A549 (cell line): ENCODE measurements at regions not wholly inside any gene's neighbourhood (a gene's known extent, or its start where the extent isn't known, plus 50 kb on each side); places are given as distances from the start of the nearest gene placed in this dataset.

Source experiments
- ATAC-seq, 2 experiments: fragments of 200-7000 bp in 1 of 2; fragments of >200 bp in 1 of 2; cut with Nextera tagmentation in 1 of 2; cut with Tn5 transposase in 1 of 2; 3 replicates each; pipeline versions ENCODE4 v1.8.0 to v1.9.1; 2018 to 2020; ENCODE audit warnings: mild to moderate bottlenecking in 1 of 2, moderate library complexity in 1 of 2
- CTCF ChIA-PET: fragments of 300-600 bp; sonication (Branson Sonifier 250); formaldehyde crosslinking; extraction: SDS; loops from one replicate; lab custom pipeline; 2021; ENCODE audit warnings: antibody characterized with exemption, inconsistent platforms; lab: Yijun Ruan, JAX
- POLR2A ChIA-PET: fragments of 350-600 bp; formaldehyde crosslinking; extraction: SDS; loops from one replicate; lab custom pipeline; 2021; ENCODE audit warnings: antibody characterized with exemption, inconsistent platforms; lab: Yijun Ruan, JAX
- DNase-seq, 2 experiments: peaks; one replicate each; pipeline versions ENCODE4 v3.0.0 to v3.0.0-alpha.2; 2011 to 2016; ENCODE audit warnings: low read depth in 1 of 2, low spot score in 1 of 2
- FAIRE-seq: peaks from 2 replicates; lab custom pipeline; 2011; peaks lifted over from hg19 to GRCh38; lab: Jason Lieb, UNC
- H3K27ac ChIP-seq, 2 experiments: fragments of >200 bp; sonication (Bioruptor Twin); formaldehyde crosslinking; 3 replicates each; pipeline ENCODE4 v1.5.1; 2016 to 2017
- H3K4me1 ChIP-seq: fragments of >200 bp; sonication (Bioruptor Twin); formaldehyde crosslinking; 3 replicates; pipeline ENCODE4 v1.6.1; 2016
- H3K4me2 ChIP-seq: fragments of >200 bp; sonication (Bioruptor Twin); formaldehyde crosslinking; 3 replicates; pipeline ENCODE4 v1.6.1; 2016
- H3K4me3 ChIP-seq: fragments of >200 bp; sonication (Bioruptor Twin); formaldehyde crosslinking; 3 replicates; pipeline ENCODE4 v1.5.1; 2016
- H3K9me3 ChIP-seq: fragments of >200 bp; sonication (Bioruptor Twin); formaldehyde crosslinking; 3 replicates; pipeline ENCODE4 v1.6.1; 2016
- BHLHE40 ChIP-seq: IDR thresholded peaks from 2 replicates; pipeline ENCODE4 v1.6.1; 2012; ENCODE audit warnings: low read depth, low read length, inconsistent platforms
- CBX2 ChIP-seq: fragments of 200-600 bp; sonication (generic); IDR thresholded peaks from 2 replicates; pipeline ENCODE4 v1.6.1; 2016; ENCODE audit warnings: low read depth, mild to moderate bottlenecking, borderline replicate concordance
- CEBPB ChIP-seq, 2 experiments: fragments of >200 bp in 1 of 2; sonication (Bioruptor Twin) in 1 of 2; formaldehyde crosslinking in 1 of 2; IDR thresholded peaks; 2 replicates each; pipeline ENCODE4 v1.6.1; 2012 to 2016
- CHD4 ChIP-seq: fragments of 200-600 bp; sonication (generic); IDR thresholded peaks from 2 replicates; pipeline ENCODE4 v1.6.1; 2016; ENCODE audit warnings: antibody characterized with exemption, mild to moderate bottlenecking, borderline replicate concordance
- EHF ChIP-seq: fragments of 250-450 bp; sonication (Bioruptor Pico); IDR thresholded peaks from 2 replicates; pipeline ENCODE4 v1.5.0; 2020; ENCODE audit warnings: mild to moderate bottlenecking
- EHMT2 ChIP-seq: fragments of 200-600 bp; sonication (generic); IDR thresholded peaks from 2 replicates; pipeline ENCODE4 v1.6.1; 2016; ENCODE audit warnings: antibody characterized with exemption, low read depth, mild to moderate bottlenecking, moderate library complexity
- EP300 ChIP-seq, 2 experiments: fragments of >200 bp; sonication (Bioruptor Twin); formaldehyde crosslinking; IDR thresholded peaks; 2 replicates in 1 of 2; 3 replicates in 1 of 2; pipeline ENCODE4 v1.6.1; 2016 to 2017
- FOSB ChIP-seq: fragments of 250-450 bp; sonication (Bioruptor Pico); IDR thresholded peaks from 2 replicates; pipeline ENCODE4 v1.5.0; 2020; ENCODE audit warnings: mild to moderate bottlenecking, moderate library complexity
- FOXS1 ChIP-seq: fragments of 250-450 bp; sonication (Bioruptor Pico); IDR thresholded peaks from 2 replicates; pipeline ENCODE4 v1.5.0; 2020; ENCODE audit warnings: mild to moderate bottlenecking, moderate library complexity
- HEYL ChIP-seq: fragments of 250-450 bp; sonication (Bioruptor Pico); IDR thresholded peaks from 2 replicates; pipeline ENCODE4 v1.8.0; 2021; ENCODE audit warnings: mild to moderate bottlenecking, moderate library complexity
- HOXA7 ChIP-seq: fragments of 250-450 bp; sonication (Bioruptor Pico); IDR thresholded peaks from 2 replicates; pipeline ENCODE4 v1.5.0; 2020; ENCODE audit warnings: mild to moderate bottlenecking, moderate library complexity
- JUN ChIP-seq, 2 experiments: fragments of >200 bp; sonication (Bioruptor Twin); formaldehyde crosslinking; IDR thresholded peaks; 2 replicates in 1 of 2; 3 replicates in 1 of 2; pipeline ENCODE4 v1.6.1; 2016 to 2017
- JUNB ChIP-seq: fragments of >200 bp; sonication (Bioruptor Twin); formaldehyde crosslinking; IDR thresholded peaks from 2 replicates; pipeline ENCODE4 v1.6.1; 2016
- MAZ ChIP-seq: fragments of 150-350 bp; IDR thresholded peaks from 2 replicates; pipeline ENCODE4 v1.6.1; 2014; ENCODE audit warnings: antibody characterized with exemption, low read depth, low read length, borderline replicate concordance
- MYC ChIP-seq: IDR thresholded peaks from 2 replicates; pipeline ENCODE4 v1.6.1; 2012; ENCODE audit warnings: mild to moderate bottlenecking, inconsistent platforms, low read length, improper control_type of control experiment, borderline replicate concordance
- NPAS2 ChIP-seq: fragments of 250-450 bp; sonication (Bioruptor Pico); IDR thresholded peaks from 2 replicates; pipeline ENCODE4 v1.8.0; 2022; ENCODE audit warnings: mild to moderate bottlenecking, moderate library complexity, borderline replicate concordance
- PHF8 ChIP-seq: fragments of 200-600 bp; sonication (generic); IDR thresholded peaks from 2 replicates; pipeline ENCODE4 v1.6.1; 2016; ENCODE audit warnings: low read depth, mild to moderate bottlenecking, antibody characterized with exemption, moderate library complexity, borderline replicate concordance
- POLR2A ChIP-seq: IDR thresholded peaks from 2 replicates; pipeline ENCODE4 v1.6.1; 2012; ENCODE audit warnings: mild to moderate bottlenecking, low read length
- POLR2AphosphoS2 ChIP-seq: conservative IDR thresholded peaks from 2 replicates; pipeline ENCODE4 v1.6.1; 2012; ENCODE audit warnings: low read length, improper control_type of control experiment, inconsistent platforms
- TP53 ChIP-seq: fragments of 250-450 bp; sonication (Bioruptor Pico); IDR thresholded peaks from 2 replicates; pipeline ENCODE4 v1.5.0; 2021; ENCODE audit warnings: mild to moderate bottlenecking, moderate library complexity
- ZFP36 ChIP-seq: fragments of 450-650 bp; IDR thresholded peaks from 2 replicates; pipeline ENCODE4 v1.6.1; 2014; ENCODE audit warnings: borderline replicate concordance; ENCODE audit not compliant: partially characterized antibody
- ZNF302 ChIP-seq: fragments of 250-450 bp; sonication (Bioruptor Pico); IDR thresholded peaks from 2 replicates; pipeline ENCODE4 v1.9.0; 2021; ENCODE audit warnings: inconsistent platforms, mild to moderate bottlenecking, moderate library complexity
- WGBS: methylation state at CpG from one replicate; pipeline ENCODE4 v1.1.6; 2017; ENCODE audit errors: missing lambda C conversion rate; 5-methylcytosine and 5-hydroxymethylcytosine counted together
- TF ChIP-seq, protein P1 (sequence below): IDR thresholded peaks from 2 replicates; pipeline ENCODE4 v1.6.1; 2012; ENCODE audit warnings: low read depth, borderline replicate concordance
- TF ChIP-seq, protein P2 (sequence below): fragments of >200 bp; sonication (Bioruptor Twin); formaldehyde crosslinking; IDR thresholded peaks from 3 replicates; pipeline ENCODE4 v1.6.1; 2016
- TF ChIP-seq, protein P3 (sequence below): fragments of 450-650 bp; IDR thresholded peaks from 2 replicates; pipeline ENCODE4 v1.6.1; 2014; ENCODE audit warnings: antibody characterized with exemption
- TF ChIP-seq, protein P4 (sequence below): fragments of 250-450 bp; sonication (Bioruptor Pico); IDR thresholded peaks from 2 replicates; pipeline ENCODE4 v1.5.0; 2021; ENCODE audit warnings: mild to moderate bottlenecking, moderate library complexity, borderline replicate concordance
- TF ChIP-seq, protein P5 (sequence below): fragments of 150-350 bp; IDR thresholded peaks from 2 replicates; pipeline ENCODE4 v1.6.1; 2014; ENCODE audit warnings: low read depth, mild to moderate bottlenecking, low read length
- TF ChIP-seq, protein P6 (sequence below): IDR thresholded peaks from 2 replicates; pipeline ENCODE4 v1.6.1; 2012
- TF ChIP-seq, protein P7 (sequence below): IDR thresholded peaks from 2 replicates; pipeline ENCODE4 v1.6.1; 2012

DNA sequence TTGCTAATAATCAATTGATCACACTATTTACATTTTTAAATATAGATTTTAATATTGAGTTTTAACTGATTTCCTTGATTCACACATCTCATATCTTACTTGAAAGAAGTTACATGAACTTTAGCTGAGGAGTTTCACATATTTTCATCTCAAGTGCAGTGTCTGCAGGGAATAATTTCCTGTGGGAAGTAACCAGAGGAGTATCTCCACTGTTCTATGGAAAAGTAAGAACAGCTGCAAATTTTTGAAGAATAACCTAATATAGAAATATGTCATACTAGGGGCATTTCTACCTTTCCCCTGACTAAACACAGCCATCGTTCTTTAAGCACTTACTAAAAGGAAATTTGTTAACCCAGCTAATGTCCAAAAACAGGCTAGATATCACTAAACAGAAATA lies 546.4 kb downstream of the EFNA5 start:
- no peak for FAIRE-seq
- no peak overlapping the region for H3K4me3 ChIP-seq
- no peaks in the 10 kb centered on the region for H3K9me3 ChIP-seq
- no peak overlapping the region for H3K27ac ChIP-seq
- no peak for TF ChIP-seq FOXS1
- no peak for TF ChIP-seq HEYL
- TF ChIP-seq CHD4: no peak
- no peak for TF ChIP-seq MAZ
- TF ChIP-seq ZFP36: no peak
- TF ChIP-seq, protein P1, sequence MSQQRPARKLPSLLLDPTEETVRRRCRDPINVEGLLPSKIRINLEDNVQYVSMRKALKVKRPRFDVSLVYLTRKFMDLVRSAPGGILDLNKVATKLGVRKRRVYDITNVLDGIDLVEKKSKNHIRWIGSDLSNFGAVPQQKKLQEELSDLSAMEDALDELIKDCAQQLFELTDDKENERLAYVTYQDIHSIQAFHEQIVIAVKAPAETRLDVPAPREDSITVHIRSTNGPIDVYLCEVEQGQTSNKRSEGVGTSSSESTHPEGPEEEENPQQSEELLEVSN: no peak
- TF ChIP-seq JUNB: no peak
- no peak for TF ChIP-seq MYC
- TF ChIP-seq, protein P2, sequence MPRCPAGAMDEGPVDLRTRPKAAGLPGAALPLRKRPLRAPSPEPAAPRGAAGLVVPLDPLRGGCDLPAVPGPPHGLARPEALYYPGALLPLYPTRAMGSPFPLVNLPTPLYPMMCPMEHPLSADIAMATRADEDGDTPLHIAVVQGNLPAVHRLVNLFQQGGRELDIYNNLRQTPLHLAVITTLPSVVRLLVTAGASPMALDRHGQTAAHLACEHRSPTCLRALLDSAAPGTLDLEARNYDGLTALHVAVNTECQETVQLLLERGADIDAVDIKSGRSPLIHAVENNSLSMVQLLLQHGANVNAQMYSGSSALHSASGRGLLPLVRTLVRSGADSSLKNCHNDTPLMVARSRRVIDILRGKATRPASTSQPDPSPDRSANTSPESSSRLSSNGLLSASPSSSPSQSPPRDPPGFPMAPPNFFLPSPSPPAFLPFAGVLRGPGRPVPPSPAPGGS: no peak
- TF ChIP-seq JUN (IDR thresholded peaks at IDR 0.05): no peak
- TF ChIP-seq, protein P3, sequence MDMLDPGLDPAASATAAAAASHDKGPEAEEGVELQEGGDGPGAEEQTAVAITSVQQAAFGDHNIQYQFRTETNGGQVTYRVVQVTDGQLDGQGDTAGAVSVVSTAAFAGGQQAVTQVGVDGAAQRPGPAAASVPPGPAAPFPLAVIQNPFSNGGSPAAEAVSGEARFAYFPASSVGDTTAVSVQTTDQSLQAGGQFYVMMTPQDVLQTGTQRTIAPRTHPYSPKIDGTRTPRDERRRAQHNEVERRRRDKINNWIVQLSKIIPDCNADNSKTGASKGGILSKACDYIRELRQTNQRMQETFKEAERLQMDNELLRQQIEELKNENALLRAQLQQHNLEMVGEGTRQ: no peak
- no peak for TF ChIP-seq PHF8
- no peak for TF ChIP-seq HOXA7 (CRISPR knock-in tag)
- TF ChIP-seq TP53 (CRISPR knock-in tag): no peak
- TF ChIP-seq, protein P4, sequence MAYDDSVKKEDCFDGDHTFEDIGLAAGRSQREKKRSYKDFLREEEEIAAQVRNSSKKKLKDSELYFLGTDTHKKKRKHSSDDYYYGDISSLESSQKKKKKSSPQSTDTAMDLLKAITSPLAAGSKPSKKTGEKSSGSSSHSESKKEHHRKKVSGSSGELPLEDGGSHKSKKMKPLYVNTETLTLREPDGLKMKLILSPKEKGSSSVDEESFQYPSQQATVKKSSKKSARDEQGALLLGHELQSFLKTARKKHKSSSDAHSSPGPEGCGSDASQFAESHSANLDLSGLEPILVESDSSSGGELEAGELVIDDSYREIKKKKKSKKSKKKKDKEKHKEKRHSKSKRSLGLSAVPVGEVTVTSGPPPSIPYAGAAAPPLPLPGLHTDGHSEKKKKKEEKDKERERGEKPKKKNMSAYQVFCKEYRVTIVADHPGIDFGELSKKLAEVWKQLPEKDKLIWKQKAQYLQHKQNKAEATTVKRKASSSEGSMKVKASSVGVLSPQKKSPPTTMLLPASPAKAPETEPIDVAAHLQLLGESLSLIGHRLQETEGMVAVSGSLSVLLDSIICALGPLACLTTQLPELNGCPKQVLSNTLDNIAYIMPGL (CRISPR knock-in tag): no peak
- TF ChIP-seq, protein P5, sequence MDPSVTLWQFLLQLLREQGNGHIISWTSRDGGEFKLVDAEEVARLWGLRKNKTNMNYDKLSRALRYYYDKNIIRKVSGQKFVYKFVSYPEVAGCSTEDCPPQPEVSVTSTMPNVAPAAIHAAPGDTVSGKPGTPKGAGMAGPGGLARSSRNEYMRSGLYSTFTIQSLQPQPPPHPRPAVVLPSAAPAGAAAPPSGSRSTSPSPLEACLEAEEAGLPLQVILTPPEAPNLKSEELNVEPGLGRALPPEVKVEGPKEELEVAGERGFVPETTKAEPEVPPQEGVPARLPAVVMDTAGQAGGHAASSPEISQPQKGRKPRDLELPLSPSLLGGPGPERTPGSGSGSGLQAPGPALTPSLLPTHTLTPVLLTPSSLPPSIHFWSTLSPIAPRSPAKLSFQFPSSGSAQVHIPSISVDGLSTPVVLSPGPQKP: no peak
- TF ChIP-seq FOSB (CRISPR knock-in tag): no peak
- TF ChIP-seq POLR2A: no peak
- TF ChIP-seq, protein P6, sequence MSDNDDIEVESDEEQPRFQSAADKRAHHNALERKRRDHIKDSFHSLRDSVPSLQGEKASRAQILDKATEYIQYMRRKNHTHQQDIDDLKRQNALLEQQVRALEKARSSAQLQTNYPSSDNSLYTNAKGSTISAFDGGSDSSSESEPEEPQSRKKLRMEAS: no peak
- POLR2A ChIA-PET: no interaction called here
- WGBS: 82% methylated on average over 1 of the region's 1 CpG
- H3K4me1 ChIP-seq: peaks cover 20% of the 10 kb centered on the region; the same call in 2 of the 3 replicates
- ATAC-seq: no peak
- CTCF ChIA-PET: no interaction called here
- DNase-seq: no peak
- no peak overlapping the region for H3K4me2 ChIP-seq

DNA sequence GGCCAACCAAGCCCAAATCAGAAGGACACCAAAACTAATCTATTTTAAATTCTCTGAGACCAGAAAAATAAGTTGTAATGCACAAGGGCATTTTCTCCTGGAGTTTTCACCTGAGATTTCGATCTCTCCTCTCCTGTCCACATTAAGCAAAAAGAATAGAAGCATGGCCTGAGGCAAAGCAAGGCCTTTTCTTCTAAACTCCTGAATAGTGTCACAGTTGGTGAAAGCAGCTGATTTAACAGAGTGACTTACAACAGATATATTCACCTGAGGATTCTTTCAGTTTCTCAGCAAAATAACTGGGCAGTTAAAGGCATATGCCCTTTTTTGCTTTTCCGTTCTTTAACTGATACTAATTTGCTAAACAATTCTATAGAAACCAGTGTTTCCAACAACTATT lies 547.7 kb downstream of the EFNA5 start:
- Histone ChIP-seq H3K4me2 (no peak overlapping the region), H3K4me1 (peaks cover 6% of the 10 kb centered on the region; the same call in 2 of the 3 replicates), H3K27ac (no peak overlapping the region), H3K9me3 (no peaks in the 10 kb centered on the region), H3K4me3 (no peak overlapping the region)
- ATAC-seq (no peak), FAIRE-seq (no peak), DNase-seq (no peak)
- TF ChIP-seq EHF (CRISPR knock-in tag) (no peak), CEBPB (IDR thresholded peaks at IDR 0.05) (no peak), EP300 (IDR thresholded peaks at IDR 0.05) (no peak), JUNB (no peak), ZNF302 (CRISPR knock-in tag) (no peak), EHMT2 (no peak), BHLHE40 (no peak), POLR2AphosphoS2 (no peak), POLR2A (no peak), TP53 (CRISPR knock-in tag) (no peak), CBX2 (no peak), FOSB (CRISPR knock-in tag) (no peak), NPAS2 (CRISPR knock-in tag) (no peak)
- TF ChIP-seq, protein P3: no peak
- TF ChIP-seq, protein P7, sequence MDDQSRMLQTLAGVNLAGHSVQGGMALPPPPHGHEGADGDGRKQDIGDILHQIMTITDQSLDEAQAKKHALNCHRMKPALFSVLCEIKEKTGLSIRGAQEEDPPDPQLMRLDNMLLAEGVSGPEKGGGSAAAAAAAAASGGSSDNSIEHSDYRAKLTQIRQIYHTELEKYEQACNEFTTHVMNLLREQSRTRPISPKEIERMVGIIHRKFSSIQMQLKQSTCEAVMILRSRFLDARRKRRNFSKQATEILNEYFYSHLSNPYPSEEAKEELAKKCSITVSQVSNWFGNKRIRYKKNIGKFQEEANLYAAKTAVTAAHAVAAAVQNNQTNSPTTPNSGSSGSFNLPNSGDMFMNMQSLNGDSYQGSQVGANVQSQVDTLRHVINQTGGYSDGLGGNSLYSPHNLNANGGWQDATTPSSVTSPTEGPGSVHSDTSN: no peak
- CTCF ChIA-PET: no interaction called here
- POLR2A ChIA-PET: no interaction called here
- 76% methylated on average over 2 of the region's 2 CpGs for WGBS
